HepG2 (cell line): ENCODE measurements at regions not wholly inside any gene's neighbourhood (a gene's known extent, or its start where the extent isn't known, plus 50 kb on each side); places are given as distances from the start of the nearest gene placed in this dataset.

Experiments used
- ATAC-seq: fragments of 200-7000 bp; cut with Tn5 transposase; 3 replicates; pipeline ENCODE4 v1.9.1; 2020; ENCODE audit warnings: mild to moderate bottlenecking, moderate library complexity
- BruUV-seq: library from RNA; stranded (reverse); fragments of 400-500 nt; replicated peaks from 2 replicates; lab custom pipeline; 2021; lab: Mats Ljungman, UMichigan
- CTCF ChIA-PET: fragments of 300-600 bp; formaldehyde crosslinking; extraction: SDS; loops from one replicate; lab custom pipeline; 2021; ENCODE audit warnings: low total read pairs, inconsistent platforms, low intra/inter-chr PET ratio; lab: Yijun Ruan, JAX
- POLR2A ChIA-PET: fragments of 350-600 bp; sonication (Branson Sonifier 250); formaldehyde crosslinking; loops from one replicate; lab custom pipeline; 2020; ENCODE audit warnings: antibody characterized with exemption, inconsistent platforms; lab: Yijun Ruan, JAX
- DNase-seq: peaks from one replicate; pipeline ENCODE4 v3.0.0-alpha.2; 2015; ENCODE audit warnings: low spot score
- FAIRE-seq: peaks from 3 replicates; lab custom pipeline; 2011; peaks lifted over from hg19 to GRCh38; lab: Jason Lieb, UNC
- H2AFZ ChIP-seq: one replicate; pipeline ENCODE4 v1.6.1; 2011; ENCODE audit warnings: low read length, inconsistent platforms
- H3K27ac ChIP-seq: fragments of 300-600 bp; 3 replicates; pipeline ENCODE4 v1.8.0; 2011; ENCODE audit warnings: mixed run types, mild to moderate bottlenecking, mixed read lengths, low read length, inconsistent platforms; ENCODE audit not compliant: insufficient read depth; ENCODE audit errors: extremely low read length
- H3K27me3 ChIP-seq, 2 experiments: fragments of 200-600 bp in 1 of 2; 2 replicates in 1 of 2; 3 replicates in 1 of 2; pipeline versions ENCODE4 v1.6.0 to v1.8.0; 2011; ENCODE audit warnings: low read length in 2 of 2, mild to moderate bottlenecking in 2 of 2, moderate library complexity in 2 of 2, inconsistent platforms in 1 of 2; ENCODE audit not compliant: insufficient read depth in 2 of 2, control insufficient read depth in 1 of 2
- H3K36me3 ChIP-seq, 2 experiments: fragments of 200-600 bp in 1 of 2; replicated peaks in 1 of 2; 2 replicates in 1 of 2; 3 replicates in 1 of 2; pipeline versions ENCODE4 v1.5.1 to v1.8.0; 2011; ENCODE audit warnings: low read length in 2 of 2, inconsistent platforms in 1 of 2; ENCODE audit not compliant: insufficient read depth in 2 of 2, control insufficient read depth in 1 of 2
- H3K4me1 ChIP-seq: 2 replicates; pipeline ENCODE4 v1.5.1; 2012; ENCODE audit warnings: low read length, inconsistent platforms; ENCODE audit not compliant: insufficient read depth
- H3K4me2 ChIP-seq: 2 replicates; pipeline ENCODE4 v1.6.0; 2011; ENCODE audit warnings: low read depth, low read length, inconsistent platforms
- H3K4me3 ChIP-seq, 3 experiments: fragments of 200-600 bp in 1 of 3; sonication (generic), shearing (Covaris generic) in 1 of 3; replicated peaks in 1 of 3; 2 replicates each; pipeline ENCODE4 v1.5.1; 2011 to 2016; ENCODE audit warnings: low read length in 3 of 3, inconsistent platforms in 2 of 3, low read depth in 2 of 3, mild to moderate bottlenecking in 2 of 3, control low read depth in 1 of 3, mixed read lengths in 1 of 3; ENCODE audit not compliant: insufficient read depth in 1 of 3
- H3K79me2 ChIP-seq: one replicate; pipeline ENCODE4 v1.6.1; 2011; ENCODE audit warnings: low read length, inconsistent platforms; ENCODE audit not compliant: insufficient read depth
- H3K9ac ChIP-seq: 2 replicates; pipeline ENCODE4 v1.6.0; 2011; ENCODE audit warnings: mild to moderate bottlenecking, low read depth, low read length, inconsistent platforms; ENCODE audit not compliant: insufficient read depth
- H3K9me3 ChIP-seq: 2 replicates; pipeline ENCODE4 v1.5.1; 2012; ENCODE audit warnings: mild to moderate bottlenecking, low read length
- H4K20me1 ChIP-seq: 2 replicates; pipeline ENCODE4 v1.6.0; 2011; ENCODE audit warnings: inconsistent platforms, mild to moderate bottlenecking, low read length, moderate library complexity; ENCODE audit not compliant: insufficient read depth
- AGO2 ChIP-seq: fragments of 200-400 bp; formaldehyde crosslinking; optimal IDR thresholded peaks from 2 replicates; pipeline ENCODE3; 2017; ENCODE audit warnings: mild to moderate bottlenecking, low read depth, low read length, moderate library complexity
- GATAD1 ChIP-seq: IDR thresholded peaks from 2 replicates; pipeline ENCODE4 v1.6.1; 2016; ENCODE audit warnings: missing genetic modification reagents, missing compliant biosample characterization
- HMG20A ChIP-seq: IDR thresholded peaks from 2 replicates; pipeline ENCODE4 v1.6.1; 2016; ENCODE audit warnings: borderline replicate concordance
- JUN ChIP-seq: sonication (generic); formaldehyde crosslinking; IDR thresholded peaks from 2 replicates; pipeline ENCODE4 v1.4.0; 2020; ENCODE audit warnings: mild to moderate bottlenecking, missing genetic modification reagents
- KLF12 ChIP-seq: sonication (generic); formaldehyde crosslinking; IDR thresholded peaks from 2 replicates; pipeline ENCODE4 v1.4.0; 2020; ENCODE audit warnings: missing genetic modification reagents, borderline replicate concordance
- MAZ ChIP-seq, 2 experiments: sonication (generic) in 1 of 2; formaldehyde crosslinking in 1 of 2; IDR thresholded peaks; 2 replicates each; pipeline versions ENCODE4 v1.5.0 to v1.6.1; 2012 to 2020; ENCODE audit warnings: low read depth in 2 of 2, mild to moderate bottlenecking in 2 of 2, borderline replicate concordance in 1 of 2, improper control_type of control experiment in 1 of 2, low read length in 1 of 2, missing genetic modification reagents in 1 of 2, moderate library complexity in 1 of 2
- TOE1 ChIP-seq: sonication (generic); formaldehyde crosslinking; IDR thresholded peaks from 2 replicates; pipeline ENCODE4 v1.4.0; 2020; ENCODE audit warnings: mild to moderate bottlenecking, missing genetic modification reagents
- ZNF777 ChIP-seq: sonication (generic); formaldehyde crosslinking; IDR thresholded peaks from 2 replicates; pipeline ENCODE4 v1.4.0; 2020; ENCODE audit warnings: missing genetic modification reagents
- WGBS: methylation state at CpG from one replicate; pipeline ENCODE4 v1.1.6; 2017; ENCODE audit warnings: low lambda C conversion rate; 5-methylcytosine and 5-hydroxymethylcytosine counted together
- in situ Hi-C: cut with HindIII; loops from 2 replicates; pipeline ENCODE4 v1.10.0; 2017; ENCODE audit warnings: low pct_unique_long_range_greater_than_20kb; ENCODE audit not compliant: extremely low pct_ligation_motif_present
- intact Hi-C: fragments of 100-400 bp; cut with micrococcal nuclease; formaldehyde crosslinking; loops from one replicate; pipeline ENCODE4 v1.10.0; 2022; ENCODE audit not compliant: unreplicated experiment

GRCh38 chr2:10214179-10214578 is 88.5 kb upstream of the HPCAL1 start:
- Histone ChIP-seq H3K27me3 (peaks cover 1 to 5% of the 10 kb centered on the region in 2 experiments; a peak in 3 of 5 replicates), H2AFZ (no peak overlapping the region), H3K4me3 (no peak overlapping the region), H3K79me2 (no peaks in the 10 kb centered on the region), H3K27ac (no peak overlapping the region), H3K9me3 (no peaks in the 10 kb centered on the region), H3K4me1 (peaks cover 23% of the 10 kb centered on the region), H3K4me2 (no peak overlapping the region), H3K9ac (no peak overlapping the region), H4K20me1 (no peaks in the 10 kb centered on the region), H3K36me3 (no peaks in the 10 kb centered on the region)
- BruUV-seq = no TSS peak
- TF ChIP-seq AGO2 = peak; percentile 42
- 0 out of 2 replicates have a peak, but pooled peaks have one; percentile 19 for TF ChIP-seq ZNF777
- no peak for TF ChIP-seq KLF12 (CRISPR knock-in tag)
- 45% methylated on average over 8 of the region's 8 CpGs for WGBS
- ChIA-PET CTCF (no interaction called here), POLR2A (no interaction called here)
- in situ Hi-C loops = no loop called here
- peak; percentile 24 for ATAC-seq
- intact Hi-C loops = no loop called here
- no peak for FAIRE-seq
- no peak for DNase-seq

- Histone ChIP-seq H3K36me3 (no peaks in the 10 kb centered on the region), H3K4me1 (peaks cover 23% of the 10 kb centered on the region), H3K27ac (no peak overlapping the region), H3K79me2 (no peaks in the 10 kb centered on the region), H3K9me3 (no peaks in the 10 kb centered on the region), H3K4me2 (no peak overlapping the region), H3K27me3 (peaks cover 1 to 11% of the 10 kb centered on the region in 2 experiments; a peak in 4 of 5 replicates), H3K4me3 (no peak overlapping the region), H2AFZ (no peak overlapping the region), H3K9ac (no peak overlapping the region), H4K20me1 (no peaks in the 10 kb centered on the region)
- WGBS = 66% methylated on average over 7 of the region's 7 CpGs
- ChIA-PET POLR2A (no interaction called here), CTCF (no interaction called here)
- in situ Hi-C loops = no loop called here
- no peak for TF ChIP-seq JUN
- no peak for TF ChIP-seq HMG20A
- no peak for TF ChIP-seq MAZ (IDR thresholded peaks at IDR 0.05; ENCODE audit: borderline replicate concordance, low read depth, low read length)
- no peak for TF ChIP-seq MAZ (CRISPR knock-in tag; IDR thresholded peaks at IDR 0.05; ENCODE audit: low read depth)
- no peak for TF ChIP-seq GATAD1 (CRISPR knock-in tag)
- TF ChIP-seq TOE1 (CRISPR knock-in tag) = no peak
- BruUV-seq = no TSS peak
- ATAC-seq = no peak
- FAIRE-seq = no peak
- intact Hi-C loops = no loop called here
- no peak for DNase-seq
Measured at GRCh38 chr2:10215393-10215935, 87.2 kb upstream of the HPCAL1 start.
